Testis (tissue), 2 donors: ENCODE measurements at regions not wholly inside any gene's neighbourhood (a gene's known extent, or its start where the extent isn't known, plus 50 kb on each side); places are given as distances from the start of the nearest gene placed in this dataset.

Source experiments
- CTCF ChIP-seq, 3 experiments: fragments of 450-650 bp in 2 of 3; fragments of 200-600 bp in 1 of 3; sonication (generic) in 1 of 3; IDR thresholded peaks; one replicate each; pipeline ENCODE4 v1.5.1; 2016 to 2019; ENCODE audit warnings: antibody characterized with exemption in 3 of 3, mild to moderate bottlenecking in 2 of 3, moderate library complexity in 1 of 3
- POLR2A ChIP-seq: fragments of 450-650 bp; IDR thresholded peaks from one replicate; pipeline ENCODE4 v1.6.1; 2017; ENCODE audit warnings: antibody characterized with exemption, mild to moderate bottlenecking, moderate library complexity

DNA sequence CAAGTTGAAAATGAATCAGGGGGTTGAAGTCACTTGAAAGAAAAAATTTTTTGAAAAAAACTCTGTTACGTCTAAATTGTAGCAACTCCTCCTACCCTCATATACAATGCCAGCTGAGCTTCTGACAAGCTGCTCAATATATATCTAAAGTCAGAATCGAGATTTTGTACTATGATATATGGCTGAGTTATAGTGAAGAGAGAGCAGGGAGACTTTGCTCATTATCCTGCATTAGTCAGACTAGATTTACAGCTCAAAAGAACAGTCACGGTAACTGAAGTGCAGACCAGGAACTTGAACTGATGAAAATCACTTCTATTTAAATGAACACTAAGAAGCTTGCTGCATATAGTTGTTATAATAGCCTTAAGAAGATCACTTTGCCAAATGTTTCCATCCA lies 153.1 kb downstream of the LACC1 start:
- TF ChIP-seq CTCF (IDR thresholded peaks at IDR 0.05) (no peak), POLR2A (no peak)
